IPS DF 19.7 (cell line): ENCODE measurements at regions not wholly inside any gene's neighbourhood (a gene's known extent, or its start where the extent isn't known, plus 50 kb on each side); places are given as distances from the start of the nearest gene placed in this dataset.

Experiments used
- DNase-seq: peaks from one replicate; pipeline ENCODE4 v3.0.0-alpha.2; 2013; ENCODE audit warnings: low read depth, low spot score

DNA sequence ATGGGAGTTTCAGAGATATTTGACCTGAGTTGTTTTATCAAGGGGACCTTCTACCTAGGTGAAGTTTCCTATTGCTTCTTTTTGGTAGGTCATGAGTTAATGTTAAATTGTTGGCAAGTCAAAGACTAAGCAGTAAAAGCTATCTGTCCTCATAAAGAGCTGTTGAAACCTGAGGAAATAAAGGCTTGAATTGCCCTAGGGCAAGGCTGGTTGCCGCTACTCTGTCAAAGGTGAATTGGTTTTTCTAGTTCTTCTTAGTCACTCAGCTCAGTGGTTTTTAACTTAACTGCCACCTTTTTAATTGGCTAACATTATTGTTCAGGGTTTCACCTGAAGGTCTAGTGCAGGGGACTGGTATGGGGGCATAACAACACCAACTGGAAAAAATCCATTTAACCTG is 441.6 kb upstream of the FBXO33 start:
- no peak for DNase-seq

DNA sequence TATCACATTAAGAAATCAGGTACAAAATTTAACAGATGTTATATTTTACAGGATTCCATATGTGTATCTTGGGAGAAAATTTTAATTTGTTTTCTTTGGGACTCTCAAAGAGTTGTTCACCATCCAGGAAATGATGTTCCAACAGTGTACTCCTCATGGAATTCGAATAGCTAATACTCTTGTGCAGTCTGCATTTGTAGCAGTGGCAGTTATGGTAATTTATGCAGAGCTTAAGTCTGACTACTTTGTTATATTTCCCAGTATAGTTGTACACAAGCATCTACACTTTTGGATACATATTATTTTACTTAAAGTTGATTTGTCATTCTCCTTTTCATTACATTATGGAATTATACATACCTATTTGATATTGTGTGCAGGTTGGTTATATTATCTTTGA is 436.7 kb upstream of the FBXO33 start:
- DNase-seq: no peak

DNA sequence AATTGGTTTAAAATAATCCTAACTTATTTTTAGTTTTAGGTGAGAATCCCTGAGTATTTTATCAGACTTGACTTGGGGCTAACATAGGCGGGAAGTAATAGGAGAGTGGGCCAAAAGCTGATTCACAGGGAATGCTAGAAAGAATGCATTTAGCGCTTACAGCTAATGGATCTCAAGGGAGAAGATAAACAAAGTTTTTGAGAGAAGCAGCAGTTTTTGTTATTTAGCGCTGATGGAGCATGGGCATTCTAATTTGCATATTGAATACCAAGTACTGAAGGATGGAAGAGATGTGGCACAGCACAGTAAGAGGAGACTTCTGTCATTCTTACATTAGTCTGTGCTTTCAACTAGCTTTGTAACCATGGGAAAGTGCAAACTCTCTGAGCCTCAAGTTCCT is 436.0 kb upstream of the FBXO33 start:
- DNase-seq: no peak

DNA sequence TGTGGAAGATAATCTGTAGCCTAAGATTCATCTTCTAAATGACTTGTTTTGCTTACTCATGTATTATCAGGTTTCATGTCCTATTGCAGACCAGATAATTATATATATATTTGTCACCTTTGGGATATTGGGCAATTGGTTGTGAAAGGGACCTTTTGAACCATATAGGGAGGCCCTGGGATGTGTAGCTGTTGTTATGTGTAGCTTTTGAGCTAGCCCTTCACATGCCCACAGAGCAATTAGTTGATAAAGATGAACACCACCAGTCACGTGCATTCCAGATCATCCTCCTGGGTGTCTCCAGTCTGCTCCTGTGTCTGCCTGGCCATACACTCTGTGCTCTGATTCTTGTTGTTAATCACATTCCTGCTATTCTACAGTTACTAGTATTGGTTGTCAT is 431.2 kb upstream of the FBXO33 start:
- no peak for DNase-seq

DNA sequence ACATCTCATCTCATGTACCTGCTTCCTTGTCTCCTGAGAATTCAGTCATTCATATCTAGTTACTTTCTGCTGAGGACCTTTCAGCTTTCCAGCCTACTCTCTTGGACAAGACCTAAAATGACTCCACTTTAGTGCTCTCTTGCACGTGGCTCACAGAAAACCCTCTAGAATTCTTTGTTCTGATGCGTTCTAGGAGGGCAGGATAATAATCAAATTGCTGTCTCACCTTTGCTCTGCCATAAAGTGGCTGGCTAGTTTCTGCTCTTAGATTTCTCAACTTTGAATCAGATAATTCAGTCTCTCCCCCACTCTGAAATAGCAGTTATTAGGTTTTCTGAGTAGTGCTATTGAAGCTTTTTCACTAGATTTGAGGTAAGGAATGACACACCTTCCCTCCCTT is 429.5 kb upstream of the FBXO33 start:
- DNase-seq: no peak

DNA sequence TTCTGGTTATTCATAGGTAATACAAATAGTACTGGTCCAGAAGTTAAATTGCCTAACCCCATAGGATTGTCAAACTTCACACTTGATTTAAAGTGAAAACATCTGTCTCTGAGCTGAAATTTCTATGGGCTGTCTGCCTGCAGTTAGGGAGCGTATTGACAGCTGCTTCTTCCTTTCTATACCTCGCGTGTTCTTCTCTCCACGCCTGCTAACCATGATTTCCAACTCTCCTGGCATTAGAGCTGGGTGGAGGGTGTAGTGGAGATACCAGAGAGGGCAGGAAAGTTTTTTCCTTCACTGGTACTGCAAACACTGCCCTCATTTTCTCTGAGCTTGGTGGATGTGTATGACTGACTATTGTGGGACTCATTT is 429.0 kb upstream of the FBXO33 start:
- DNase-seq: no peak

DNA sequence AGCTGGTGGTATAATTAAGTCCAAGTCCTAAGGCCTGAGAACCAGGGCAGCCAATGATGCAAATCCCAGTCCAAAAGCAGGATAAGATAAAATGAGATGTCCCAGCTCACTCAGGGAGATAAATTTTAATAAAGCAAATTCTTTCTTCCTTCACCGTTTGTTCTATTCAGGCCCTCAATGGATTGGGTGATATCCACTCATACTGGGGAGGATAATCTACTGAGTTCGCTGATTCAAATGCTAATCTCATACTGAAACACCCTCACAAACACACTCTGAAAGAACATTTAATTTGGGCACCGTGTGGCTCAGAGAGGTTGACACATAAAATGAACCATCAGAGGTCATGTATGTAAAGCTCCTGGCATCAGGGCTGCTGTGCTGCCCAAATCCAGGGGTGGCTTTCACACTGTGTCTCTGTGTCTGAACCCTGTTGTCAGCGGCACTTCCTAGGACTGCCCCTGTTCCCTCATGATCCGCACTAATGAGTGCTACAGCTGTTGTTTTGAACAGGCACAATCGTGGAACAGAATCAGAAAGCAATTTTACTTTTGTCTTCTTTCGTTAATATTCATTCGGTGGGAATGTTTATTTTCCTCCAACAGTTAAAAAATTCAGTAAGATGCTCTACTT is 428.5 kb upstream of the FBXO33 start:
- DNase-seq: no peak

DNA sequence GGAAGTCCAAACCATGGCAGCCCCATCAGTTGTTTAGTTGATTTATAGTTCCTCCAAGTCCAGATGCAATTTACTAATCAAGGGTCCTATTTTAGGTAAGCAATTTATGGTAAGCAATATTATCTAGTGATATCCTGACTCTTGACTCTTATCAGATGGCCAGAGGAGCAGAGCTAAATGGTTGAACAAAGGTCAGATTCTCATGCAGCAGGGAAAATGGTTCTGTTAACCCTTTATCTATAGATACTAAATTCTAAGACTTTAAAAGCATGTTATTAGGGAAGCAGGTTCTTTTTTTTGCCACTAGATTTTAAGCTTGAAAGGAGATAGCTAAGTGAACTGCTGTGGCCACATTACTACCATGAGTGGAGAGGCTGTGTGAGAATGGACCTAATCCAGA is 427.1 kb upstream of the FBXO33 start:
- DNase-seq: no peak

DNA sequence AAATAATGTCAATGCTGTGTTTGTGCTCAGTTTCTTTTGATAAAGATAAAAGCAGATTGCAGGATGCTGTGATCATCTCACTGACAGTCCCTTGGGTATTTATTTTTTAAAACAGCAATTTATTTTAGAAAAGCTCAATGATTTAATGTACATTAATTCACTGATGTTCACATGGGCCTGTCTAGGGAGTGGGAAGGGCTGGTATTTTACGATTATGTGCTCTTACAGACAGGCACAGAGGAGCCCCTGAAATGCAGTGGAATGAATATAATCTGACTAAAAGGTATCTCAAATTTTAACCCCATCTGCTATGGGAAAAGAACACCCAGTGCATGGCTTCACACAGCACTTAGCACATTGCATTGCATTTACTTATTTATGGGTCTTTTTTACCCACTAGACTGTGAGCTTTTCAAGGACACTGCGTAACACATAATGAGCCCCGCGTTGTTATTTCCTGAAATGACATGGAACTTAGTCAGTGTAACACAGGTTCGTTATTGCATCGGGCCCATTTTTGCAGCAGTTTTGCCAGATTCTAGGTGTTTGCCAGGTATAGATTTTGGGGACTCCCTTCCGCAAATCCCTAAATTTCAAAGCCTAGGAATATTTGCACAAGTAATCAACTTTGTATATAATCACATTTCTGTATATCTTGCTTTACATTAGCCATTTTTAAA is 425.3 kb upstream of the FBXO33 start:
- no peak for DNase-seq

DNA sequence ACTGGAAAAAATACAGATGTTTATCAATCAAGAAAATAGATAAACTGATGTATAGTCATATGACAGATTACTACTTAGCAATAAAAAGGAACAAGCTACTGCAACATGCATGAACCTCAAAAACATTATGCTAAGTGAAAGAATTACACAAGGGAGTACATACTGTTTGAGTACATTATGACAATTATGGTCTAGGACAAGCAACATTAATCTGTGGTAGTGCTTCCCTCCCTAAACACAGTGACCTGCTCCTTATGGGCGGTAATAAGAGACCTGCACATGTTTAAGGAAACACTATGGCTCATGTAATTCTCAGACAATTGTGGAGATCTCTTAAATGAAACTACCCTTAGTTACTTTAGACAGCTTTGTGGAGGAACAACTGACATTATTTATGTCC is 421.2 kb upstream of the FBXO33 start:
- DNase-seq: no peak

DNA sequence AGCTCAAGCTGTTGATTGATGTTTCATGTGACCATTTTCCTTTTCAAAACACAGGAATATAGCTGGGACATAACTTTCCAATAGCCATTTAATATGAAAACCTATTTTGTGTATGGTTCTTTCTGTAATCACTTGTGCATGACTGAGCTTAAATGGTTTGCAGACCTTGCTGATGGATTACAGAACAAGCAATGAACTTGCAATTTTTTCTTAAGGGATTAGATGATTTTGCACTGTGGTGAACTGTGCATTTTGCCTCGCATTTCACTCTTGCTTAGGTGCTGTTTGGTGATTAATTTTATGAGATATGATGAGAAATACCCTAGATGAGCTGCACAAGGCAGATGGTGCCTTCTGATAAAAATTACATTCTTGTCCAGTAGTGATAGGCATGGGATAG is 419.0 kb upstream of the FBXO33 start:
- DNase-seq: no peak

DNA sequence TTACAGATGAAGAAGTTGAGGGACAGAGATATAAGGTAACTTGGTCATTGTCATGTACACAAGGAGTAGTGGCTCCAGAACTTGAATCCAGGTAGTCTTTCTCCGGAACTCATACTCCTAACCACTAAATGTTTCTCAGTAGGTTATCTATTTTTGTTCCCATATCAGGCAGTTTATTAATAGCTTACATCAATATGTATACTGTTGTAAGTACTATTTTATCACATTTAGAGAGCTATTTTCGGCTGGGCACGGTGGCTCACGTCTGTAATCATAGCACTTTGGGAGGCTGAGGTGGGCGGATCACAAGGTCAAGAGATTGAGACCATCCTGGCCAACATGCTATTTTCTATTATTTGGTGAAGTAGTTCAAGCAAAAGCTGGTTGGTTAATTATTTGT is 415.6 kb upstream of the FBXO33 start:
- DNase-seq: no peak

DNA sequence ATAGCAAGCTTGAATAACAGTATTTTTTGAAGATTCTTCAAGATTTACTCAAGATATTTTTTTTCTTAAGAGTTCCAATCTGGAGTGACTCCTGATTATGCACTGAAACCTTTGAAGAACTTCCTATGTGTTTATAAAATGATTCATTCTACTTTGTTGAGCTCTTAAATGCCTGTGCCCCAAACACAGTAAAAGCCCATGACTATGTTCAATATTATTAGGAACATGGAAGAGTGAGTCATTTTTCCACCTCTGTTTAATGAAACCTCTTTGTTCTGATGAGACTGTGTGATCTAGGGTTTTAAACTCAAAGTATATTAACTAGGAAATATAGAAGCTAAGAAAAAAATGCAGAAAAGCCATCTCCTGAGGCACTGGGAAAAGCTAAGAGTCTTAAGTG is 415.0 kb upstream of the FBXO33 start:
- DNase-seq: no peak

DNA sequence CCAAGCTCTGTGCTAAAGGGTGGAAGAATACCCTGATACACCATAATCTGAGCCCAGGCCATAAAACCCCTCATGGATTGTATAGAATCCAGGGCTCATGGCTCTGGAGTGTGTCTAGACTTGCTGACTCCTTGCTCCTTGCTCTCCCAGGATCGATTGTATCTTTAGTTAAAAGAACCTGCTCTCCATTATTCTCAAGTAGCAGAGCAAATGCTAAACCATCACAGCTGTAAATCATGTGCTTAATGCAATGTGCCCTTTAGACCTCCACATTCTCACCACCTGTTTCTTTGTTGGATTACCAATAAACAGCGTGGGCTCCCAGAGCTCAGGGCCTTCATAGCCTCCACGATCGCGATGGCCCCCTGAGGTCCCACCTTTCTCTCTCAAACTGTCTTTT is 411.6 kb upstream of the FBXO33 start:
- no peak for DNase-seq

DNA sequence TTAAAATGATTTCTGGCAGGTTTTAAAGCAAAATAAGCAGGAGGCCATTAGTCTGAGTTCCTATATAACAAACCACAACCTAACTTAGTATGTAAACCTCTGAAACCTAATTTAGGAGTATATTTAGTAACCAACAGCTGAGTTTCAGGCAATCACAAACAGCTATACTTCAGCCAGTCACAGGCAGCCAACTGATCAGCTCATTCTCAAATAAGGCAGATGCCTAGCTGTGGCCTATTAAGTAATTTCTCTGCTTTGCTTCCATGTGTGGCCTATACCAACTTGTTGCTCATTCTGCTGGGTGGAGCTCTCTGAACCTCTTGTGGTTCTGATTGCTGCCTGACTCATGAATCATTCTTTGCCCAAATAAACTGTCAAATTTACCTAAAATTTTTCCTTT is 408.9 kb upstream of the FBXO33 start:
- no peak for DNase-seq

DNA sequence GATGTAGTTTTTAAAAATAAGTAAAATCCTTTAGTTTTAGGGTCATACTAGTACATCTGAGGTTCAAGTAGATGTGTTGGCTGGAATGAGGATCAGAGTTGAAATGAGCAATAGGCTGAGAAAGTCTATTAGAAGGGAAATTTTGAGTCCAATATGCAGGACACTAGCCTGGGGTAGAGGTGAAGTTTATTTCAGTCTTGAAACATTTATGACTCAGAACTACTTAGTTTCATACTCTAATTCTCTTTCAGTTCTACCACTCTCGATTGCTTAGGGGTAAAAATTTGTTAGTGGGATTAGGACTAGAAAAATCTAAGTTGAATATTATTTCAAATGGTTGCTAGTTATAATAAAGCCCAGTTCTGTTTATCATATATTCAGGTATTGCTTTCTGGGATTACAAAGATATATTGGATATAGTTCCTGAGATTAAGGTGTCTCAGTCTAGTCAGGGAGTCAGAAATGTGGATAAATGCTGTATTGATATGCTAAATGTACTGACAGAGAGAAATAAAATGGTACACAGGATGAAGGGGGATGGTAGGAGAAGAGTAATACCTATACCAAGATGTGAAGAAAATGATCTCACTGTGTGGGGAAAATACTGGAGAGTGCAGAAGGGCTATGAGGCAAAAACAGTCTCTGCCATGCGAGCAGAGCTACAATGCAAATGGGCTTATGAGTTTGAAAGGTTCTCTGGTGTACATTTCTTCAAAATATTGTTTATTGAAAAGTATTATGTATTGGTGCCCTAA is 395.8 kb upstream of the FBXO33 start:
- DNase-seq: no peak

DNA sequence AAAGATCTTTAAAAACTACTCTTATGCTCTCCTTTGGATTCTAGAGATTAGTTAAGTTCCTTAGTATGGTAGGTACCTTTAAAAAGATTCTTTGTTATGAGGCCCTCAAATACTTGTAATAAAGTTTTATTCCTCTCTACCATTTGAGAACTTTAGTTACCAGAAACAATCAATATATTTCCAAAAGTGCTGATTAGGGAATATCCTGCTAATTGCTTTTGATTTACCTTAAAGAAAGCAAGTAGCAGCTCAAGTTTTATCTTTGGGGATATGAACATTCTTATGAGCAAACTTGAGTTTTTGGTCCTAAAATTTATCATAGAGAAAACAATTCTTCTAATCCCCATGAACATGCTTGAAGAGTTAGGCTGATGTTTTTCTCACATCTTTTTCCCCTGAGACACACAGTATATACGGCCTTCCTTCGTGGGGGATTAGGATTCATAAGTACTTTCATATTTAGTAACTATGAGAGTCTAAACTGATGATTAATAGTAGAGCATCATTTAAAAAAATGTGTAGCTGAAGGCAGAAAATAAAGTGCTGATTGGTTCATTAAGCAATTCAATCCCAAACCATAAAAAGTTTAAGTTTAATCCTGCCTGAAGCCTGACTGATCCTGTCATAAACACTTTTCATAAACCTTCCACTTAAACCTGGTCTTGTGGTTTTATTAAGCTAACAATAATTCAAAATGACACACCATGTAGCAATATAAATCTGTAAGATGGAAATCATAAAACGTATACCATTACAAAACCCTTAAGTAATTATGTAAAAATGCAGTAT is 380.5 kb upstream of the FBXO33 start:
- DNase-seq: no peak

DNA sequence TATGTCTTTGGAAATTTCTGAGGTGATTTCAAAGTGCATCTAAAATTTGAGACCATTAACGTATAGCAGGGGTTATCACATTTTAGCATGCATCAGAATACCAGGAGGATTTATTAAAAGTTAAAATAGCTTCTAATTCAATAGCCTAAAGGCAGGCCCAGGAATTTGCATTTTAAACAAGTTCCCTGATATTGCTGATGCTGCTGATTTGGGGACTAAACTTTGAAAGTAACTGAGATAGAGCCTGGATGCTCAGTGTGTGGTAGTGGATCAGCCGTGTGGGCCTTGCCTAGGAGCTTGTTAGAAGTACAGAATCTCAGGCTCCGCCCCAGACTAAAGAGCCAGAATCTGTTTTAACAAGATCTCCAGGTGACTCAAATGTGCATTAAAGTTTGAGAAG is 375.0 kb upstream of the FBXO33 start:
- no peak for DNase-seq

DNA sequence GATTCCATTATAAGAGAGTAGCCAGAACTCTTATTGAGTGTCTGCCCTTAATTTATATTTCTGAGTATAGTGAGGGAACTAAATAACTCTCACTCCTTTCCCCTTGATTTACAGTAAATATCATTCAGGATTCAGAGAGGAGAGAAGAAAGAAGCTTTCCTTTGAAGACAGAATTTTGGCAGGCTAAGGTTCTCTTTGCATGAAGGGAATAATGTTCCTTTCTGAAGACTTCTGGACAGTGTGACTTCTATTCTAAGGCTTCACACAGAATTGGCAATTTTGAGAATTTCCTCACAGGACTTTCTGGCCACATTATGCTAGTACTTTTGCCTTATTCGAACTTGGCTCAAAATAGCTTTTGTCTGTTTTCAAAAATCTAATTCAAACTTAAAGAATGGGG is 352.2 kb upstream of the FBXO33 start:
- no peak for DNase-seq

DNA sequence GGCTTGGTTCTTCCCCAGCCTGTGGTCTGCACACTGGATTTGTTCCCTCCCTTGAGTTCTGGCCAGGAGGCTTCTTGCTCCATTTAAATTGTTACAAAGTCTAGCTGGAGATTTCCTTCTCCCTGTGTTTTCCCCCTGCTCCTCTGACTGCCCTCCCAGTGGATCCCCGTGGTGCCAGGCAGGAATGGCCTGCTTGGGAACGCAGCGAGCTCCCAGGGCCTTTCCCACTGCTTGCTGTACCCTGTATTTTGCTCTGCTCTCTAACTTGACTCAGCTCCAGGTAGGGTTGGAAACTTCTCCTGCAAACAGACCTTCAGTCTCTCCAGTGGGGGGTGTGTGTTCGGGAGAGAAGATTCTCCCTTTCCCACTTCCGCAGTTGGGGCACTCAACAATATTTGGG is 349.2 kb upstream of the FBXO33 start:
- DNase-seq: no peak

DNA sequence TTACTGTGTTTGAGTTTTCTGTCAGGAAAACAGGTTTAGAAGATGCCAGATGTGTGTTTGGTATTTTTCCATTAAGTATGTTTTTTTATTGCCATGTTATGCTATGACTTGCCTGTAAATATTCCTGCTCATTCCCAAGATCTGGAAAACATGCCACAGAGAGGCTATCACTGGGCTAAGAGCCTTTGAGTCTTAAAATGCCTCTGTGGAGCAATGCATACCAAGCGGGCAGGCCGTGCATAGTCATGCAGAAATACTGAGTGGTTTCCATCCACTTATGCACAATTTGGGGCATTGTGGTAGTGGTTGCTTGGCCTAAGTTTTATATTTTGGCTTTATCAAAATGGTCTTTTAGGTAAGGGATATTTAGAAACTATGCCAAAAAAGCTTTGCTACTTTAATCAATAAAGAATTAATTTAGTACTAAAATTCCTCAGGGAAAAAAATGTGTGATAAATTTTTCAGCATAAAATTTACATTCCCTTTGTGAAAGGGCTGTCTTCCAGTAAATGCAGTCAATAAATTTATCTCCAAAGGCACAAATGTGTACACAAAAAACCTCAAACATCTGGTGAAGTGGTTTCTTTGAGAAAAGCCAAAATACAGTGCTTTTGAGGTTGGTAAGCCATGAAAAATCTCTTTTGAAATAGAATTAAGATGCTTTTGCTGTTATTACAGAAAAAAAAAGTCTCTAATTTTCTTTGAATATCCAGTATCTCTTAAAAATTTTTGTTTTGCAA is 341.3 kb upstream of the FBXO33 start:
- DNase-seq: no peak

DNA sequence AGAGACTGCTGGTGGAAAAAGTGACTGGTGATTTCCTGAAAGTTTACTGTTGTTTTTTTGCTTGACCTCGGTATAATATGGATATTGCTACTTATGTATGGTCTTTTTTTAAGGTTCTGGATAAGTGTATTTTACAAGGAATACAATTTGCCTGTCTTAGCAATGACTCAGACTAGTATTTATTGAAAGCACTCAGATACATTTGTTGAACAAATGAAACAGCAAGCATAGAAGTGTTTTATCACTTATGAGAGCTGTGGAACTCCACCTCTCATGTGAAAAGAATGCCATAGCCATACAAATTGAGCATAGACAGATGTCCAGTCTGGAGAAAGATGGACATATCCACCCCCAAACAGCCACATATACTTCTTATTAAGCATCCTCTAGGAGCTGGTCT is 340.4 kb upstream of the FBXO33 start:
- DNase-seq: no peak
